ENCODE measurements at regions not wholly inside any gene's neighbourhood (a gene's known extent, or its start where the extent isn't known, plus 50 kb on each side); places are given as distances from the start of the nearest gene placed in this dataset.

- no peaks in the 10 kb centered on the region for H3K36me3 ChIP-seq (replicated peaks in 1 of 2; ENCODE audit: control insufficient read depth in 1 of 2, insufficient read depth in 2 of 2, low read length in 2 of 2)
- ChIA-PET CTCF (ENCODE audit: low intra/inter-chr PET ratio, low total read pairs) (no interaction called here), POLR2A (interaction anchor here (1.0 to 2.6 kb wide), 24 partner anchors 10 to 226 kb away, joined by 3 to 20 read pairs (median 6); partner anchors contain the start of gene PLPP3)
- intact Hi-C loops (cut with micrococcal nuclease; ENCODE audit: unreplicated experiment) (loop anchor here (2.0 kb wide), 2 partner anchors 94 to 164 kb away; partner anchors contain the start of gene PLPP3), in situ Hi-C loops (cut with HindIII; ENCODE audit: extremely low pct_ligation_motif_present, low pct_unique_long_range_greater_than_20kb) (loop anchor here (5.0 kb wide), 1 partner anchor 157 kb away; no protein-coding TSS in a partner anchor)
- FAIRE-seq (no peak), ATAC-seq (peak; percentile 13), DNase-seq (ENCODE audit: low spot score) (no peak)
- peak overlapping the region; percentile 52 for H3K9ac ChIP-seq (ENCODE audit: insufficient read depth, low read depth, low read length)
- WGBS (ENCODE audit: low lambda C conversion rate) = 50% methylated on average over 3 of the region's 3 CpGs
- H3K4me3 ChIP-seq (replicated peaks in 1 of 3; ENCODE audit: insufficient read depth in 1 of 3, low read depth in 2 of 3, low read length in 3 of 3) = peak overlapping the region in 1 of 3 experiments; percentile 32; a peak in 2 of 6 replicates
- H3K79me2 ChIP-seq (ENCODE audit: insufficient read depth, low read length) = no peaks in the 10 kb centered on the region
- no peaks in the 10 kb centered on the region for H3K9me3 ChIP-seq (ENCODE audit: low read length)
- peak overlapping the region; percentile 85 for H3K27ac ChIP-seq (ENCODE audit: extremely low read length, insufficient read depth, low read length)
- no peaks in the 10 kb centered on the region for H4K20me1 ChIP-seq (ENCODE audit: insufficient read depth, low read length)
- no peaks in the 10 kb centered on the region for H3K27me3 ChIP-seq (ENCODE audit: control insufficient read depth in 1 of 2, insufficient read depth in 2 of 2, low read length in 2 of 2)
- H3K4me1 ChIP-seq (ENCODE audit: insufficient read depth, low read length) = peaks cover 90% of the 10 kb centered on the region
- BruUV-seq (replicated peaks) = TSS peak; percentile 87
- peak overlapping the region; percentile 65 for H3K4me2 ChIP-seq (ENCODE audit: low read depth, low read length)
- H2AFZ ChIP-seq (ENCODE audit: low read length) = no peak overlapping the region
- TF ChIP-seq ZNF430 (CRISPR knock-in tag; IDR thresholded peaks at IDR 0.05) (peak; percentile 18; the same call in 1 of the 2 replicates), KAT7 (CRISPR knock-in tag; IDR thresholded peaks at IDR 0.05; ENCODE audit: borderline replicate concordance) (0 out of 2 replicates have a peak, but pooled peaks have one; percentile 19), ZUFSP (CRISPR knock-in tag; IDR thresholded peaks at IDR 0.05; ENCODE audit: borderline replicate concordance) (no peak), SSRP1 (CRISPR knock-in tag; IDR thresholded peaks at IDR 0.05) (0 out of 2 replicates have a peak, but pooled peaks have one; percentile 21), ZNF329 (CRISPR knock-in tag; IDR thresholded peaks at IDR 0.05; ENCODE audit: low read depth) (no peak), KDM5A (IDR thresholded peaks at IDR 0.05; ENCODE audit: borderline replicate concordance, low read length) (no peak), JDP2 (CRISPR knock-in tag; IDR thresholded peaks at IDR 0.05; ENCODE audit: borderline replicate concordance) (no peak), DMAP1 (CRISPR knock-in tag; IDR thresholded peaks at IDR 0.05) (0 out of 2 replicates have a peak, but pooled peaks have one; percentile 3), ZNF879 (CRISPR knock-in tag; IDR thresholded peaks at IDR 0.05) (0 out of 2 replicates have a peak, but pooled peaks have one; percentile 20), ZNF274 (CRISPR knock-in tag; IDR thresholded peaks at IDR 0.05) (no peak), TEAD3 (CRISPR knock-in tag; optimal IDR thresholded peaks at IDR 0.05; ENCODE audit: borderline replicate concordance) (peak; percentile 25)
- TF ChIP-seq, protein P1, sequence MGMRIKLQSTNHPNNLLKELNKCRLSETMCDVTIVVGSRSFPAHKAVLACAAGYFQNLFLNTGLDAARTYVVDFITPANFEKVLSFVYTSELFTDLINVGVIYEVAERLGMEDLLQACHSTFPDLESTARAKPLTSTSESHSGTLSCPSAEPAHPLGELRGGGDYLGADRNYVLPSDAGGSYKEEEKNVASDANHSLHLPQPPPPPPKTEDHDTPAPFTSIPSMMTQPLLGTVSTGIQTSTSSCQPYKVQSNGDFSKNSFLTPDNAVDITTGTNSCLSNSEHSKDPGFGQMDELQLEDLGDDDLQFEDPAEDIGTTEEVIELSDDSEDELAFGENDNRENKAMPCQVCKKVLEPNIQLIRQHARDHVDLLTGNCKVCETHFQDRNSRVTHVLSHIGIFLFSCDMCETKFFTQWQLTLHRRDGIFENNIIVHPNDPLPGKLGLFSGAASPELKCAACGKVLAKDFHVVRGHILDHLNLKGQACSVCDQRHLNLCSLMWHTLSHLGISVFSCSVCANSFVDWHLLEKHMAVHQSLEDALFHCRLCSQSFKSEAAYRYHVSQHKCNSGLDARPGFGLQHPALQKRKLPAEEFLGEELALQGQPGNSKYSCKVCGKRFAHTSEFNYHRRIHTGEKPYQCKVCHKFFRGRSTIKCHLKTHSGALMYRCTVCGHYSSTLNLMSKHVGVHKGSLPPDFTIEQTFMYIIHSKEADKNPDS (CRISPR knock-in tag; IDR thresholded peaks at IDR 0.05) = peak; percentile 68; the same call in 1 of the 2 replicates
- TF ChIP-seq, protein P2, sequence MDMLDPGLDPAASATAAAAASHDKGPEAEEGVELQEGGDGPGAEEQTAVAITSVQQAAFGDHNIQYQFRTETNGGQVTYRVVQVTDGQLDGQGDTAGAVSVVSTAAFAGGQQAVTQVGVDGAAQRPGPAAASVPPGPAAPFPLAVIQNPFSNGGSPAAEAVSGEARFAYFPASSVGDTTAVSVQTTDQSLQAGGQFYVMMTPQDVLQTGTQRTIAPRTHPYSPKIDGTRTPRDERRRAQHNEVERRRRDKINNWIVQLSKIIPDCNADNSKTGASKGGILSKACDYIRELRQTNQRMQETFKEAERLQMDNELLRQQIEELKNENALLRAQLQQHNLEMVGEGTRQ (IDR thresholded peaks at IDR 0.05; ENCODE audit: low read depth, low read length) = no peak
- TF ChIP-seq, protein P2 (CRISPR knock-in tag; IDR thresholded peaks at IDR 0.05; ENCODE audit: borderline replicate concordance) = peak; percentile 8; the same call in 1 of the 2 replicates
- TF ChIP-seq, protein P3, sequence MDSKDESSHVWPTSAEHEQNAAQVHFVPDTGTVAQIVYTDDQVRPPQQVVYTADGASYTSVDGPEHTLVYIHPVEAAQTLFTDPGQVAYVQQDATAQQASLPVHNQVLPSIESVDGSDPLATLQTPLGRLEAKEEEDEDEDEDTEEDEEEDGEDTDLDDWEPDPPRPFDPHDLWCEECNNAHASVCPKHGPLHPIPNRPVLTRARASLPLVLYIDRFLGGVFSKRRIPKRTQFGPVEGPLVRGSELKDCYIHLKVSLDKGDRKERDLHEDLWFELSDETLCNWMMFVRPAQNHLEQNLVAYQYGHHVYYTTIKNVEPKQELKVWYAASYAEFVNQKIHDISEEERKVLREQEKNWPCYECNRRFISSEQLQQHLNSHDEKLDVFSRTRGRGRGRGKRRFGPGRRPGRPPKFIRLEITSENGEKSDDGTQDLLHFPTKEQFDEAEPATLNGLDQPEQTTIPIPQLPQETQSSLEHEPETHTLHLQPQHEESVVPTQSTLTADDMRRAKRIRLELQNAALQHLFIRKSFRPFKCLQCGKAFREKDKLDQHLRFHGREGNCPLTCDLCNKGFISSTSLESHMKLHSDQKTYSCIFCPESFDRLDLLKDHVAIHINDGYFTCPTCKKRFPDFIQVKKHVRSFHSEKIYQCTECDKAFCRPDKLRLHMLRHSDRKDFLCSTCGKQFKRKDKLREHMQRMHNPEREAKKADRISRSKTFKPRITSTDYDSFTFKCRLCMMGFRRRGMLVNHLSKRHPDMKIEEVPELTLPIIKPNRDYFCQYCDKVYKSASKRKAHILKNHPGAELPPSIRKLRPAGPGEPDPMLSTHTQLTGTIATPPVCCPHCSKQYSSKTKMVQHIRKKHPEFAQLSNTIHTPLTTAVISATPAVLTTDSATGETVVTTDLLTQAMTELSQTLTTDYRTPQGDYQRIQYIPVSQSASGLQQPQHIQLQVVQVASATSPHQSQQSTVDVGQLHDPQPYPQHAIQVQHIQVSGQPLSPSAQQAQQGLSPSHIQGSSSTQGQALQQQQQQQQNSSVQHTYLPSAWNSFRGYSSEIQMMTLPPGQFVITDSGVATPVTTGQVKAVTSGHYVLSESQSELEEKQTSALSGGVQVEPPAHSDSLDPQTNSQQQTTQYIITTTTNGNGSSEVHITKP (CRISPR knock-in tag; IDR thresholded peaks at IDR 0.05; ENCODE audit: low read depth) = peak; percentile 91; the same call in 1 of the 2 replicates
Measured at GRCh38 chr1:56415258-56415657, 164.1 kb downstream of the PLPP3 start.
